Activated T-cell treated with anti-CD3 and anti-CD28 coated beads for 1 hour (primary cell): ENCODE measurements at regions not wholly inside any gene's neighbourhood (a gene's known extent, or its start where the extent isn't known, plus 50 kb on each side); places are given as distances from the start of the nearest gene placed in this dataset.
"Not testable (repeated sequence)": the region's sequence is repeated elsewhere in the genome, so short reads cannot be mapped to it uniquely, and the experiment has no call there.

ENCODE experiments used
- DNase-seq: peaks from one replicate; pipeline ENCODE4 v3.0.0-alpha.2; 2020; ENCODE audit warnings: low read depth

DNA sequence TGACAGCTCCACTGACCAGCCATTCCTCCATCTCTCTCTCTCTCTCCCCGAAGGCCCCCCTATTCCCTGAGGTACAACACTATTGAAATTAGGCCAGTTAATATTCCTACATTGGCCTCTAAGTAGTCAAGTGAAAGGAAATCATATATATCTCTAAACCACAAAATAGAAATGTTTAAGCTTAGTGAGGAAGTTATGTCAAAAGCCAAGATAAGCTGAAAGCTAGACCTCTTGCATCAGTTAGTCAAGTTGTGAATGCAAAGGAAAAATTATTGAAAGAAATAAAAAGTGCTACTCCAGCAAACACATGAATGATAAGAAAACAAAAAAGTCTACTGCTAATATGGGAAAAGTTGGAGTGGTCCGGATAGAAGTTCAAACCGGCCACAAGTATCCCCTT, 301.3 kb upstream of the RBMS1 start:
- no peak for DNase-seq

DNA sequence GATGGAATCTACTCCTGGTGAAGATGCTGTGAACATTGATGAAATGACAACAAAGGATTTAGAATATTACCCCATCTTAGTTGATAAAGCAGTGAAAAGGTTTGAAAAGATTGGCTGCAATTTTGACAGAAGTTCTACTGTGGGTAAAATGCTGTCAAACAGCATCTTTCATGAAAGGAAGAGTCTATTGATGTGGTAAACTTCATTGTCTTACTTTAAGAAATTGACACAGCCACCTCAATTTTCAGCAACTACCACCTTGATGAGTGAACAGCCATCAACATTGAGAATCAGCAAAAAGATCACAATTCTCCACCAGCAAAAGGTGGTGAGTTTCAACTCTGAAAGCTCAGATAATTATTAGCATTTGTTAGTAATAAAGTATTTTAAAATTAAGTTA, 310.3 kb upstream of the RBMS1 start:
- no peak for DNase-seq

DNA sequence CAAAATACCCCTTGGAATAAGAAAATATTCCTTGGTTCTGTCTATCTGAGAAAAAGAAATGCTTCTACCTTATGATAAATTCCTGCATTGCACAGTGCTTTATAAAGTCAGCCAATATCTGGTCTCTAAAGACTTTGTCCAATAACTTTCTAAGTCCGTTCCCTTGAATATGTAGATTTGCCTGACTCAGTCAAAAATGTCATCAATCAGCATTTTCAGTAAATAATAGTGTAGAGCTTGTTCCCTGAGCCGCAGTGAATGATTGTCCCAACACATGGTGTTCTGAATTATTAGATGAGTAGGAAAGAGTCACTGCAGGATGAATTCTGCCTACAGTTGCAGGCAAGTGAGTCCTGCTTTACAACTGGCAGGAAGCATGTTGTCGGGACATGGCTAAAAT, 316.8 kb upstream of the RBMS1 start:
- DNase-seq: no peak

DNA sequence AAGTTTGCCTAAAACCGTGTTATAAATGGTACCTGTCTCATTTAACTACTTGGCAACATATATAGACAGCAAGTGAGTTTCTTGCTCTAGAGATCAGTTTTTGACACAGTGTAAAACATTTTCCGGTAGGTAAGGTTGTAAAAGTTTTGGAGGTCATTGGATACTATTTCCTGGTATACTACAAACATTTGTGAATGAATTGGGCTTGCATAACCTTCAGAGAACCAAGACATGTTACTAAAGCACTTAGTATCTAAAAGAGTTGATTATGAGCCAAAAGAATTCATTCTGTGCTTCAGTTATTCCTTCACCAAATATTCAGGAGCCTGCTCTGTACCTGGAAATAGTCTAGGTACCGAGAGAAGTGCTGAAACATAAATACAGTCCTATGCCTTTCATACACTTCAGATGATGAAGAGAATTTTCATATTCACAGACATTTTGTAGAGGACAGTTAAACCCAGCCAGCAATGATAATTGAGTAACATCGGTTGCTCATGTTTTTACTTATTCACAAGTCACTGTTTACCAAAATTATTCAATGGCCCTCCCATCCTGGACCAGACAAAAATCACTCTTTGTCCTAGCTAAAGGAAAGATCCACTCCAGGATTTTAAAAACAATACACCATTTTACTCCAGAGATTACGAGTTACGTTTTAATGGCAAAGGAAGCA, 319.4 kb upstream of the RBMS1 start:
- no peak for DNase-seq

DNA sequence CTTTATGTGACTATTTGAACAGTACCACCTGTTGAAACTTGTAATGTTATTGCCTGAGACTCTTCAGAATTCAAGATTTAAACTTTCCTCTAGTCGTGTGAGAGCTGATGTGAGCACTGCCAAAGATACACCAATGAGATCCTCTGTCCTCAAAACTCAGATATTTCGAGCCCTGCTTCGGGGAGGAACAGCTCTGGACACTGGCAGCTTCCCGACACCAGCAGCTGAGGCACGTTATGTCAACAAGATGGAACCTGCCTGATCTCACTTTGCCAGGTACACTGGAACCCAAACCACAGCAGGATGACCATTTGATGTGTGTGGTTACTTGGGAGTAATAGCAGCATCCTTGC, 319.9 kb upstream of the RBMS1 start:
- DNase-seq: no peak

DNA sequence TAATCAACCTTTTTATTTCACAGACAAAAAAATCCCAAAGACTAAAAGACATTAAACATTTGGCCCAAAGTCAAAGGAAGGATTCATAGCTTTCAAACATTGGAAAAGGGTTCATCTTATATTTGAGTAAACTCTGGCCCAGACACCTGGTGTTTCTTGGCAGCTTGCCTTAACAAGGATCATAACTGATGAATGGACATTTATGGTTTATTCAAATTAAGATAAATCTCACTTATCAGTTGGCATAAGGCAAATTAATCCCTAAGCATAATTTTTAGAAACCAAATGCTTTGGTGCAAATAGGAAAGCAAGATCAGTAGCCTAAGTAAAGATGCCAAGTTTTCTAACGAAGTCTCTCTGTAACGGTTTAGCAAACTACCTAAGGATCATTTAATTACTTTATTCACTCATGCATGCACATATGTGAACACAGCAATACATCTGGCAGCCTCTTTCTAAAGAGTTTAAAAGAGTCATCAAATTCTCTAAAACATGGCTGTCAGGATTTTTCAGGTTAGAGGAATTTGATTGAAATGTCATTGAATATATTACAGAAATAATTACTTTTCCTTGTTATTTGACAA, 323.4 kb upstream of the RBMS1 start:
- DNase-seq: no peak

DNA sequence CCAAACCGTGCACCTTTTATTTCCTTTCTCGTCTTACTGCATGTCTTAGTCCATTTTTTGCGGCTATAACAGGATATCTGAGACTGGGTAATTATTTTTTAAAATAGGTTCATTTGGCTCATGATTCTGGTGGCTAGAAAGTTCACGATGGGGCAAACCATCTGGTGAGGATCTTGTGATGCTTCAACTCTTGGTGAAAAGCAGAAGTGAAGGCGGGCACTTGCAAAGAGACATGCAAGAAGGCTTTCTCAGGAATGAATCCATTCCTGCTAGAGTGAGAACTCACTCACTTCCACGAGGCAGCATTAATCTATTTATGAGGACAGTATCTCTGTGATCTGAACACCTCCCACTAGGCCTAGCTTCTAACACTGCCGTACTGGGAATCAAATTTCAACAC, 327.1 kb upstream of the RBMS1 start:
- DNase-seq: no peak

DNA sequence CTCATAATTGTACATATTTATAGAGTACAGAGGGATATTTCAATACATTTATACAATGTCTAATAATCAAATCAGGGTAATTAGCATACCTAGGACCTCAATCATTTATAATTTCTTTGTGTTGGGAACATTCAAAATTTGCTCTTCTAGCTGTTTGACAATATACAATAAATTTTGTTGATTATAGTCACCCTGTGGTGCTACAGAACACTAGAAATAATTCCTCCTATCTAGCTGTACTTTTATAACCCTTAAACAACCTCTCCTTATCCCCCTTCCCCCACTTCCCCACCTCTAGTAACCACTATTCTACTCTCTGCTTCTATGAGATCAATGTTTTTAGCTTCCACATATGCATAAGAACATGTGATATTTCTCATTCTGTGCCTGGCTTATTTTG, 328.4 kb upstream of the RBMS1 start:
- no peak for DNase-seq

DNA sequence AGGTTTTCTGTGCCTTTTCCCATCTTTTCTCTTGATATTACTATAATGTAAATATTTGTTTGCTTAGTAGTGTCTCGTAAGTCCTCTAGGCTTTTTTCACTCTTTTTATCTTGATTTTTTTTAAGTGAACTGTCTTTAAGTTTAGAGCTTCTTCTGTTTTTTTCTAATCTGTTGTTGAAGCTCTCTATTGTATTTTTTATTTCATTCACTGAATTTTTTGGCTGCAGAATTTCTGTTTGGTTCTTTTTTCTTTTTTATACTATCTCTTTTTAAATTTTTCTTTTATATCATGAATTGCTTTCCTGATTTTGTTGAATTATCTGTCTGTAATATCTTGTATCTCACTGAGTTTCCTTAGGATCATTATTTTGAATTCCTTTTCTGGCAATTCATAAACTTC, 331.8 kb upstream of the RBMS1 start:
- no peak for DNase-seq

DNA sequence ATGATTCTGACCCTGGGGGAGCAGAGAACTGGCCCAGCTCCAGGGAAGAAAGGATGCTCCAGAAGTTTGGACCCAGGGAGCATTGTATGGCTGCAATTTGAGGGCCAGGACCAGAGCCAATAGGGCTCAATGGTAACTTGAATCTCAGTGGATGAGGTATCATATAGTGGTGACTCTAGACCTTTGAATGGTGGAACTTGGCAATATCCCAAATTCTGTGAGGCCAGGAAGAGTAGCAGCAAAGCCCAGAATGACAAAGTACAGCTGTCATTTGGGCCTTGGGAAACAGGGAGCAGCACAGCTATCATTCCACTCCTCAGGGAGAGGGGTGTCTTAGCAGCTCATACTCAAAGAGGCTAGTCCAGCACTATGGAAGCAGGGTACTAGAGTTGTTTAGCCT, 332.9 kb upstream of the RBMS1 start:
- no peak for DNase-seq

DNA sequence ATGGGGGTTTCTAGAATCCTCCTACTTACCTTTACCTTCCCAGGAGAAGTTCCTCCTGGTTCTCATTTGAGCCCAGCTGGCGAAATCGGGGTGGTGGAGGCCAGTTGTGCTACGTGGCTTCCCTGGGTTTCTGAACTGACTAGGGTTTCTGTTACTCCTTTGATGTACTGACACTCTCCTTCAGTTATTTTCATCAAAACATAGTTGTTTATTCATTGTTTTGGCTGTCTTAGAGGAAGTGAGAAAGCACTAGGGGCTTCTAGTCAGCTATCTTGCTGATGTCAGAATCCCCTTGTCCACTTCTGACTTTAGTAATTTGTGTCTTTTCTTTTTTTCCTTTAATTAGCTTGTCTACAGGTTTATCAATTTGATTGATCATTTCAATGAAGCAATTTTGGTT, 332.2 kb upstream of the TANK start:
- no peak for DNase-seq

DNA sequence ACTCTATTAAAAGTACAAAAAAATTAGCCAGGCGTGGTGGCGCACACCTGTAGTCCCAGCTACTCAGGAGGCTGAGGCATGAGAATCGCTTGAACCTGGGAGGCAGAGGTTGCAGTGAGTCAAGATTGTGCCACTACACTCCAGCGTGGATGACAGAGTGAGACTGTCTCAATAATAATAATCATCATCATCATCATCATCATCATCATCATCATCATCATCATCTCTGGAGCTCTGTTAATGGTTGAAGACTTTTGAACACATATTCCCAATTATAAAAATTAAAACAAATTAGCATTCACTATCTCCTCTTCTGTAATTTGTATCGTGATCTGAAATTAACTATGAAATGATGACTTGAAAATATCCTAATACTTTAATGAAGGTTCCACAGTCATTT, 327.8 kb upstream of the TANK start:
- DNase-seq: not testable (repeated sequence)

DNA sequence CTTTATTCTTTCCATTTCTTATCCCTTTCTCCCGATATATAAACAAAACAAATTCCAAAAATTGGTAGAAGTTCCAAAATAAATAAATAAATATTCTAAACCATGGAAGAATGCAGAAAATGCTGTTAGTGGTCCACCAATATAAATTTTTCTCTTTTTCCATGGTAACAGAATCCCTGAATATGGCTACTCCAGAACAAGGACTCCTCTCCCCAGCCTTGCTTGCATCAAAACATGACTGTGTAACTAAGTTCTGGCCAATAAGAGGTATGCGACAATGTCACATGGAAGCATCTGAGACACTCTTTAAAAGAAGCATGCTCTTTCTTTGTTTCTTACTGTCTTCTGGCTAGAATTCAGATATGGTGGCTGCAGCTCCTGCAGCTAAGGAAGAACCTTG, 325.1 kb upstream of the TANK start:
- no peak for DNase-seq

DNA sequence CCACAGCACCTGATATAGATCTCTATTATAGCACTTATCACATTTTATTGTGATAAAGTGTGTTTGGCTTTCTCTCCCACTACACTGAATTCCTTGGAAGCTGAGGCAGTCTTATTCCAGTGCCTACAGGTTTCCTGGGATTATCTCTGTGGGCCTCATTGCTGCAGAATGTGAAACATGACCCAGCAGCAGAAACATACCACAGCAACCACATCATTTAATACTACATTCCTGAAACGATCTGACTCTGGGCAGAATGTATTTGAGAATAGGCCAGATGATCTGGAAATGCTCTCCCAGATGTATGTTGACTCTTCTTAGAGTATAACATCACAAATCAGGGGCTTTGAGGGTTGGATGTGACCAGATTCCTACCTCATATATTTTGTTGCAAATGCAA, 323.5 kb upstream of the TANK start:
- DNase-seq: no peak

DNA sequence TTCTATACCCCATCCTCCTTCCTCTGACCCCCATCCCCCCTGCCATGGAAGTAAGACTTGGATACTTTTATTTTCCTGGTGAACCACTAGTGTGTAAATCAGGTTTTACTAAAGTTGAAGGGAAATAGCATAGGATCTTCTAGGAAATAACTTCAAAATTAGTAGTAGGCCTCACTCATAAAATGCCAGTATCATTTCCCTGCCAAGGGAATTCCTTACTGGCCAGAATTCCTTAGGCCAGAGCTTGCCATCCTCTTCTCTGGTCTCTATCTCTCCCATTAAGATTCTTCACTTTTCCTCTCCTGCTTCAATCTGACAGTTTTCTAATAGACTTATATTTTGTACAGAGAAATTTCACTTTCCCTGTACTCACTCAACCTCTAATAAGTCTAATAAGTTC, 322.8 kb upstream of the TANK start:
- no peak for DNase-seq

DNA sequence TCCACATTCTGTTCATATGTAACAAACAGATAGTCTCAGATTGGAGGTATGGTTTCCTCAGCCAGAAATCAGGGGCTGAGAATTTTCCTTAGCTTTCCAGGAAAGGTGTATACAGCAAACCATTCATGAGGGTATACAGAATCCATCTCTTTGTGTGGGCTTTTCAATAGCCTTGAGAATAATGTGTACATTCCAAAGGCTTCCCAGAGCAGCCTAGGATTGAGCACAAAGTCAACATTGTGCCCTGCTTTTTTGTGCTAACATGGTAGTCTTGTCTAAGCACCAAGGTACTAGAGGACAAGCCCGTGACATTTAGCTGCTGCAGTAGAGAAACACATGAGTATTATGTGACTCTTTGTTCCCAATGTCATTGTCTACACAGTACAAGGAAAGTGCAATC, 322.1 kb upstream of the TANK start:
- no peak for DNase-seq

DNA sequence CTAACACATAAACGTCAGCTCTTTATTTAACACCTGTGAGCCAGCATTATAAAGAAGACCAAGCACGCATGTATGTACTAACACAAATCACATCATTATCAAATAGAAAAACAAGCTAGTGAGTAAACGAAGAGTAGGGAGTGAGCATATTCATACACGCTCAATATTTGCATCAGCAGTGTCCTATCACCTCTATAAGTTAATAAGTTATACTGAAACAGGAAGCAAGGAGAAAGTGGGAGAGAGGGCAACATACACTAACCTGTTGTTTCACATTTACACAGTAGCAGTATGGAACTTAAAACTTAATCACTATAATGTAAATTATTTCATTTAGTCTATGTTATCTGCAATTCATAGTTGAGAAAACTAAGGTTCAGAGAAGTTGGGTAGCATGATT, 321.5 kb upstream of the TANK start:
- no peak for DNase-seq

DNA sequence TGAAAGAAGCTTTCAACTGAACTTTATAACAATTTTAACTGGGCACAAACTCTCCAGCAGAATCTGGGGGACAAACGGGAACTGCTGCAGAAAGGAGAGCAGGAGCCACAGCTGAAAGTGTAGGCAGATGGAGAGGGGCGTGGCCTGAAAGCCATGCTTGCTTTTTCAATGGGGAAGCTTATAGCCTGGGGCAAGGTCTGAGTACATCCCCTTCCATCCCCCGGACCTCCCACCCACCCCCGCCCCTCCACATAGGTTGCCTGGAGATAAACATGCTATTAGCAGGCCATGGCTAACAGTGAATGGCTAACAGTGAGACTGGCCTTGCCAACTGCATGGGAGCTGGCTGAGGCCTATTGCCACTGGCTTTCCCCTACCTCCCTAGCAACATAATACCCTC, 317.9 kb upstream of the TANK start:
- no peak for DNase-seq

DNA sequence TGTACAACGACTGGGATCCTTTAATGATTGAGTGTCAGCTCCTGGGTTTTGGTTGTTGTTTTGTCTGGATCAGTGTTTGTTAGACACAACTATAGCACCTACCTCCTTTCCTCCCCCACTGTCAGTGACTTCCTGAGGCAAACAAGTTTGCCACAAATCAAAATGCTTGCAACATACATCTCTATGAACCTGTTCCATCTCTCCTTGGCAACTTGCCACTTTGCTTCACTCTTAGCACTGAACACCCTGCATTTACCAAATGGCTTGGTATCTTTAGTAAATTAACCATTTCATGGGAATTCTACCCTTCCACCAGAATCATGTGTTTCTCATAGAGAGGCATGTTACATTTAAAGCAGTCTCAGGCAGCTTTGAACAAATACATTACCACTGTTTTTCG, 301.1 kb upstream of the TANK start:
- DNase-seq: no peak

DNA sequence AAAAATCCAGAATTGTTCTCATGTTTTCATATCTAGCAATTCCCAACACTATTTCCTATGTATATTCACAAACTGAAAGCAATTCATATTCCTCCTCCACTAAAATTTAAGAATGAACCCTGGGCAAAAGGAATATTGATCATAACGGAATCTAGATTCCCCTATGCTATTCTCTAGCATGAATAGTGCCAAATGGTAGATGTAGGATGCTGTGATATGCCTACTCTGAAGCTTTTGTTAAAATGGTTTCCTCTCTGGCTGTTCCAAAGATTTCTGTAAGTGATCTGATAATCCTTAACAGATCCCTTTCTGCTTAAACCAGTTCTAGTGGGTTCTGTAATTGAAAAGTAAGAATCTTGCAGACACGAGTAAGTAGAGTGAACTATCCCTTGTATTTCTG, 298.0 kb upstream of the TANK start:
- DNase-seq: no peak

DNA sequence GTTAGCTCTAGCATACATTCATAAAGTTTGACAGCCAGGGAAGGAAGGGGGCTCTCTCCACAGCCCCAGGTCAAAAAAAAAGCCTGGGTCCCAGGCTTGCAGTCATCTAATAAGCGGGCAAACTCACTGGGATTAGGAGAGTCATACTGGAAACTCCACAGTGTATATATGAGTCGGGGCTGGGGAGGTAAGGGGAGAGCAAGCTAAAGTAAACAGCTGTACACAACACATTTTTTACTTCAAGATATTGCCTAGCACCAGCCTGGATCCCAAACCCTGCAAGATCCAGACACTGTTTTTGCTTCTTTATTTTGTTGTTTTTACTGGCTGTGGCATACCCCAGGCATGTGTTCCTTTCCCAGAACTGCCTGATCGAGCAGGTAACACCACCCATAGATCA, 291.3 kb upstream of the TANK start:
- DNase-seq: no peak

DNA sequence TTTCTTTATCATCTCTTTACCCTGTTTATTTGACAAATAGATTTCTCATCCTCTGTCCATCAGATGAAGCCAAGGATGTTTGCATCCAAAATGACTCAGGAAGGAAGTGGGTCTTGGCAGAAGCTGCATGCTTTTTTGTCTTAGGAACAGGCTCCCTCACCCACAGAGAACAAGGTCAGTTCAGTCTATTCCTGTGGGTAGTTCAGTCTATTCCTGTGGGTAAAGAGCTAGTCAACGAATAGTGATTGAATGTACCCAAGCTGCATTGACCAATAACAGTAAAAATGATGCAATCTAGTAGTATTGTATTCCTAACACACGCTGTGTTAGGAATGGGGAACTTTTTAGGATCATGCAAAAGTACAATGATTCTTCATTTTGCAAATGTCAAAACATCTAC, 290.8 kb upstream of the TANK start:
- DNase-seq: no peak

DNA sequence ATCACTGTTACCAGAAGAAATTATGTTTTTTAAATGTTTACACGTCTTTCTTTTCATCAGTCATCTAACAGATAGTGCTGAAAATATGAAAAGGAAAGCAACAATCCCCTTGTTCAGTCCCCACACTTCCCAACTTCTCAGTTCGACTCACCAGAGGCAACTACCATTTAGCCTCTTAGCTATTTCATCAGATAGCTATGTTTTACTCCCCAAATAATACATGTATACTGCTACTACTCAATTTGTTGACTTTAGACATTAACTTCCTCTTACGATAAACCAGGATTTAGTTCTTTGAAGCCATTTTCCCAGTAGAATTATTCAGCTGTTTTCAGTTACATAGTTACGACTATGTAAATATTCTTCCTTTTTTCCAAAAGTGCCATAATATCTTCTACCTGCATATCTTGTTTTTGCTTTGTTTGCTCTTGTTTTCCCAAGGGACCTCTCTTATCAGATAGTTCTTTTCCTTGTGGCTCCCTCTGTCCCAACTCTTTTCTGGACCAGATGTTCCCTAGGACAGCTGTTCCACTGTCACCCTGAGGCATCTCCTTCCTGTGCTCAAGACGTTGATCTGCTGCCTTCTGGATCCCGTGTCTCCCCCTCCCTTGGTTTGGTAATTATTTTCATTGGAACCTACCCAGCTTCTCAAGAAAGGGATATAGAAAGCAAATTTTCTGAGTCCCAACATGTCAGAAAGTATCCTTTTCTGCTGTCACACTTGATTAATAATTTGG, 289.3 kb upstream of the TANK start:
- no peak for DNase-seq

DNA sequence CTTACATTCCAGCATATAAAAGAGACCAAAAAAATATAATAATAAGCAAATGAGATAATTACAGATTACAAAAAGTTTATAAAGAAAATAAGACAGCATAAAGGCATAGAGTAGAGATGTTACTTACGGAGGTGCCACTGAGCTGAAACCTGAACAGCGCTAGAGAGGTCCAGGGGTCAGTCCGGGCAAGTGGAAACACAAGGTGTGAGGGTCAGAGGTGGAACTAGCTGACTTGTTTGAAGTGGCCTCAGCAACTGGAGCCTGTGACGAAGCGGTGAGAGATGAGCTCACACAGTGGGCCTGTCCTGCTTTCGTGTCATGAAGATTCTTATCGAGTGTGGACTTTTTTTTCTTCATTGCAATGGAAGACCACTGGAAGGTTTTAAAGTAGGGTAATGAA, 288.3 kb upstream of the TANK start:
- no peak for DNase-seq
